GM12891 (cell line): ENCODE measurements at regions not wholly inside any gene's neighbourhood (a gene's known extent, or its start where the extent isn't known, plus 50 kb on each side); places are given as distances from the start of the nearest gene placed in this dataset.
"Not testable (repeated sequence)": the region's sequence is repeated elsewhere in the genome, so short reads cannot be mapped to it uniquely, and the experiment has no call there.

Experiments used
- DNase-seq: peaks from one replicate; pipeline ENCODE4 v3.0.0; 2011; ENCODE audit warnings: low spot score; ENCODE audit not compliant: insufficient read length
- FAIRE-seq: peaks from 2 replicates; lab custom pipeline; 2011; peaks lifted over from hg19 to GRCh38; lab: Jason Lieb, UNC
- PAX5 ChIP-seq: IDR thresholded peaks from 2 replicates; pipeline ENCODE4 v1.6.1; 2011; ENCODE audit warnings: low read length, moderate library complexity, mild to moderate bottlenecking; ENCODE audit not compliant: insufficient read depth, severe bottlenecking
- POLR2A ChIP-seq: IDR thresholded peaks from 2 replicates; pipeline ENCODE4 v1.6.1; 2011; ENCODE audit warnings: low read depth, low read length, control low read depth
- POLR2AphosphoS5 ChIP-seq: IDR thresholded peaks from 2 replicates; pipeline ENCODE4 v1.6.1; 2011; ENCODE audit warnings: low read depth, low read length, control low read depth
- POU2F2 ChIP-seq: IDR thresholded peaks from 2 replicates; pipeline ENCODE4 v1.6.1; 2011; ENCODE audit warnings: low read depth, mild to moderate bottlenecking, control low read depth, low read length, moderate library complexity
- SPI1 ChIP-seq: IDR thresholded peaks from 2 replicates; pipeline ENCODE4 v1.6.1; 2011; ENCODE audit warnings: low read depth, low read length, control low read depth
- TAF1 ChIP-seq: IDR thresholded peaks from 2 replicates; pipeline ENCODE4 v1.6.1; 2011; ENCODE audit warnings: low read depth, low read length, control low read depth

DNA sequence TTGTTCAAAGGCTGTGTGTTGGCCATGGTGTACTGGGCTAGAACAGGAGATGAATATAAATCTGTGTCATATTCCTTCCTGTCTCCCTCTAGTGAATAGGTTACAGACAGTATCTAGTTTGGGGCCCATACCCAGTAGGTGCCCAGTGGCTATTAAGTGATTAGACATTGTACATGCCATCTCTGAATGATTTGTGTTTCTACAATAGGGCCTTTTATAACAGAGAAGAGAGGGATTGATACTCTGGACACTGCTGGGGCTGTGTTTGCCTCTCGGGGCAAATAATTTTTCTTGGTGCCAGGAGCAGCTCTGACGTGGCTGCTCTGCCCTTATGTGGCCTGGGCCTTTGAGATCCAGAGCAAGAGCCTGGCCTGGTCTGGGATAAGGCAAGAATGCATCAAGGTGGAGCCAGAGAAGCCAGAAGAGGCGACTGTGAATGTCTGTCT lies 403.1 kb downstream of the SPRY2 start:
- TF ChIP-seq POLR2AphosphoS5 (no peak), PAX5 (no peak), POLR2A (no peak), TAF1 (no peak), POU2F2 (no peak), SPI1 (no peak)
- FAIRE-seq: no peak
- DNase-seq: no peak

DNA sequence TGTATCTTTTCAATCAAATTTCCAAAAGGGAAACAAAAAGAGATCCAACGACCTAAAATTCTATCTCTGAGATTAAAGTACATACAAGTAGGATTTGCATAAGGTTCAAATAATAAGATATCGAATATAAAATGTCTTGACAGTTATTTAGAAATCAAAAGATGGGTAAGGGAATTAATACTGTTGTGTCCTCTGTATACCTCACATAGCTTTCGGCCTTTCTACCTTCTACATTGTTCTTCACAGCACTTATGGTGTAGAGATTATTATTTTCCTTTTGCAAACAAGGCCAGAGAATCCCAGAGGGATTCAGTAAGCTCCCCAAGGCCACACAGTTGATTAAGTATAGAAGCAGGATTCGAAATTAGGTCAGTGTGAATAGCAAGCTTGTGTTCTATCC lies 403.6 kb downstream of the SPRY2 start:
- FAIRE-seq (no peak), DNase-seq (no peak)
- TF ChIP-seq POLR2A (no peak), TAF1 (no peak), POU2F2 (no peak), PAX5 (no peak), SPI1 (no peak), POLR2AphosphoS5 (no peak)

DNA sequence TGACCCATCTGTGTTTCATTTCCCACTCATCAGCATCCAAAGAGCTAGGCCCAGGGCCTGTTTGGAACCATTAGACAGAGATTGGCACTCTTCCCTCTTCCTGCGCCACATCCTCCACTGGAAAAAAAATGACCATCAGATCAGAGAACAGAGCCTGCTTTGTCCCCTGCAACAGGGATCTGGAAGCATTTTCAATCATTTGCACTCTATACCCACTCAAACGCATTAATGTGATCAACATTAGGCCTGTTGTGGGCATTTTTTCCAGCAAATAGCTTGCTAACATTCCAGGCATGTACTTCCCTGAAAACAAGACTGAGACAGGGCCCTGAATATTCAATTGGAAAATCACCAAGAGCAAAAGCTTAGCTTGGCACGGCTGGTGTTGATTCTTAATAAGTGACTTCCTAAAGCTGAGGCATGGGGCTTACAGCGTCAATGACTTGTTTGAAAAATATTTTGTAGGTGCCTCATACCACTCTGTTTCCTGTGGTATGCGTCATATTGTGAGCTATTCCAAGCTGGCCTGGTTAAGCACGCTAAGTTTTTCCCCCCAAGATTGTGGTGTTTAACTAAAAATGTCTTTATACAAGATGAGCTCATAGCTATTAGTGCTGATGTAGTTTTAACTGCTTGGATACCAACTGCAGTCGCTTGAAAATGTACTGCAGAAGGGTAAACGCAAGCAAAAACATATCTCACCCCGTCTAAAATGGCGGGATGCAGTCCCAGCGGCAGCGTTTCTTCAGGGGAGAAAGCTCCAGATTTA lies 404.4 kb downstream of the SPRY2 start:
- TF ChIP-seq POLR2A (no peak), POU2F2 (no peak), PAX5 (no peak), SPI1 (no peak), TAF1 (no peak), POLR2AphosphoS5 (no peak)
- DNase-seq (no peak), FAIRE-seq (no peak)

- TF ChIP-seq TAF1 (no peak), PAX5 (no peak), SPI1 (no peak), POLR2A (no peak), POU2F2 (no peak), POLR2AphosphoS5 (no peak)
- FAIRE-seq (no peak), DNase-seq (no peak)
These were observed 405.8 kb downstream of the SPRY2 start for GRCh38 chr13:79935121-79935520.

GRCh38 chr13:79933389-79933788 lies 407.5 kb downstream of the SPRY2 start:
- DNase-seq (no peak), FAIRE-seq (no peak)
- TF ChIP-seq PAX5: no peak
- no peak for TF ChIP-seq SPI1
- no peak for TF ChIP-seq TAF1
- no peak for TF ChIP-seq POLR2A
- no peak for TF ChIP-seq POU2F2
- no peak for TF ChIP-seq POLR2AphosphoS5

GRCh38 chr13:79932556-79932955 lies 408.4 kb downstream of the SPRY2 start:
- DNase-seq (no peak), FAIRE-seq (no peak)
- TF ChIP-seq POLR2A (no peak), SPI1 (no peak), TAF1 (no peak), POU2F2 (no peak), PAX5 (no peak), POLR2AphosphoS5 (no peak)

GRCh38 chr13:79923973-79924556 lies 416.9 kb downstream of the SPRY2 start:
- FAIRE-seq: not testable (repeated sequence)

DNA sequence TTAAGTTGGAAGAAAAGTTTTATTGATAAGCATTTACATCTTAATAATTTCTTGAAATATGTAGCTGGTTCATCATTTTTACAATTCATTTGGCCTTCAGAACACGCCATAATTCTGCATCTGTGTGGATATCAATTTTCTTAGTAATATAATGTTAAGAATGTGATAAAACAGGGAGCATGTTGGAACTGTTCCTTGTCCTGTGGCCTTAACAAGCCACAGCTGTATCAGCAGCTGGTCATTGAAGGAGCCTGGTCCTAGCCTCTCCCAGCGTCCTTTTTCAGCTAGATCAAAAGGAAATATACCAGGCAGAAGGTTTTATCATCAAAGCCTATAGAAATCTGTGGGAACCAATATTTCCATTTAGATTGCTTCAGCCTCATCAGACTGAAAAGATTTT lies 421.8 kb downstream of the SPRY2 start:
- FAIRE-seq: no peak
- TF ChIP-seq POLR2AphosphoS5: no peak
- TF ChIP-seq TAF1: no peak
- no peak for TF ChIP-seq POLR2A
- no peak for TF ChIP-seq SPI1
- no peak for TF ChIP-seq PAX5
- no peak for TF ChIP-seq POU2F2
- DNase-seq: no peak

More at GRCh38 chr13:79923973-79924556, 416.9 kb downstream of the SPRY2 start:
- DNase-seq: not testable (repeated sequence)

- no peak for TF ChIP-seq TAF1
- TF ChIP-seq POLR2AphosphoS5: no peak
- no peak for TF ChIP-seq PAX5
- DNase-seq: no peak
- no peak for FAIRE-seq
These were observed 422.3 kb downstream of the SPRY2 start for GRCh38 chr13:79918620-79919019.

DNA sequence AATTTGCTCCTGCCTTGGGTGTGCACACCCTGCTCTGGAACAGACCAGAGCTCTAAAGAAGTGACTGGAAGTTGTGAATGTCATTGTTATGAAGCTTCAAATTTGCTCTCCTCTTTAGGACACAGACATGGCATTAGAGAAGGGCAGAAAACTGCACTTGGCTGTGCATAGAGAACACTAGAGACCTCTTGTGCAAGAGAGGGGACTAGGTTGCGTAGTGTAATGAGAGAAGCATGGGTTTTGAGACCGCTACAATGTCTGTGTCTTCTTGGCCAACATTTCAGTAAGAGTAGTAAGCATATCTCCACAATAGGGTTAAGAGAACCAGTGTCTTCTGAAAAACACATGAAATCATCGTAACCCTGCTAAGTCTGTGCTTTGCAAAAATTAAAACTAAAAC lies 423.3 kb downstream of the SPRY2 start:
- TF ChIP-seq POU2F2: no peak
- no peak for TF ChIP-seq TAF1
- TF ChIP-seq POLR2A: no peak
- TF ChIP-seq SPI1: no peak

More for the DNA sequence above, 423.3 kb downstream of the SPRY2 start:
- FAIRE-seq: no peak
- DNase-seq: no peak
